Lung (tissue), 11 donors: ENCODE measurements at regions not wholly inside any gene's neighbourhood (a gene's known extent, or its start where the extent isn't known, plus 50 kb on each side); places are given as distances from the start of the nearest gene placed in this dataset.

Experiments
- ATAC-seq: fragments of 200-7000 bp; cut with Tn5 transposase; one replicate; pipeline ENCODE4 v1.9.1; 2020; ENCODE audit warnings: moderate number of reproducible peaks; ENCODE audit not compliant: insufficient read depth, low FRiP score
- DNase-seq, 3 donors: peaks; one replicate each; pipeline ENCODE4 v3.0.0-alpha.2; 2013 to 2017
- H3K27ac ChIP-seq, 2 donors: one replicate each; pipeline ENCODE4 v1.5.1; 2013; ENCODE audit warnings: mild to moderate bottlenecking in 2 of 2, moderate library complexity in 2 of 2, control low read depth in 1 of 2, inconsistent platforms in 1 of 2, low read depth in 1 of 2, low read length in 1 of 2
- H3K27me3 ChIP-seq, 3 donors: one replicate each; pipeline ENCODE4 v1.5.1; 2013; ENCODE audit warnings: low read length in 2 of 3; ENCODE audit not compliant: control insufficient read depth in 3 of 3, insufficient read depth in 3 of 3
- H3K36me3 ChIP-seq, 4 donors: one replicate each; pipeline ENCODE4 v1.5.1; 2013; ENCODE audit warnings: low read length in 4 of 4, mild to moderate bottlenecking in 1 of 4, moderate library complexity in 1 of 4; ENCODE audit not compliant: control insufficient read depth in 4 of 4, insufficient read depth in 4 of 4
- H3K4me1 ChIP-seq, 5 donors: one replicate each; pipeline ENCODE4 v1.5.1; 2013; ENCODE audit warnings: low read length in 5 of 5, mild to moderate bottlenecking in 2 of 5, moderate library complexity in 1 of 5; ENCODE audit not compliant: control insufficient read depth in 5 of 5, insufficient read depth in 5 of 5
- H3K4me3 ChIP-seq: one replicate; pipeline ENCODE4 v1.5.1; 2013; ENCODE audit warnings: mild to moderate bottlenecking, control low read depth, moderate library complexity
- H3K9ac ChIP-seq, 2 donors: one replicate each; pipeline ENCODE4 v1.5.1; 2013; ENCODE audit warnings: low read length in 2 of 2, control low read depth in 1 of 2; ENCODE audit not compliant: insufficient read depth in 1 of 2
- H3K9me3 ChIP-seq, 4 donors: one replicate each; pipeline ENCODE4 v1.5.1; 2013; ENCODE audit warnings: low read length in 3 of 4, mild to moderate bottlenecking in 1 of 4, moderate library complexity in 1 of 4; ENCODE audit not compliant: control insufficient read depth in 4 of 4, insufficient read depth in 3 of 4
- WGBS, 2 donors: extraction: QIAGEN DNeasy Blood & Tissue Kit; methylation state at CpG; one replicate each; pipeline ENCODE4 v1.1.7; 2013; 5-methylcytosine and 5-hydroxymethylcytosine counted together
- TF ChIP-seq, protein P1 (sequence below): IDR thresholded peaks from 2 replicates; pipeline ENCODE4 v1.5.1; 2012; ENCODE audit warnings: mild to moderate bottlenecking; ENCODE audit errors: control extremely low read depth, extremely low read depth
- donor health status: control.
- donor health status: control.
- donor health status: Bipolar disorder and iron deficiency.
- donor health status: healthy.
- donor health status: DM: yes; HTN: yes; CAD: no.

DNA sequence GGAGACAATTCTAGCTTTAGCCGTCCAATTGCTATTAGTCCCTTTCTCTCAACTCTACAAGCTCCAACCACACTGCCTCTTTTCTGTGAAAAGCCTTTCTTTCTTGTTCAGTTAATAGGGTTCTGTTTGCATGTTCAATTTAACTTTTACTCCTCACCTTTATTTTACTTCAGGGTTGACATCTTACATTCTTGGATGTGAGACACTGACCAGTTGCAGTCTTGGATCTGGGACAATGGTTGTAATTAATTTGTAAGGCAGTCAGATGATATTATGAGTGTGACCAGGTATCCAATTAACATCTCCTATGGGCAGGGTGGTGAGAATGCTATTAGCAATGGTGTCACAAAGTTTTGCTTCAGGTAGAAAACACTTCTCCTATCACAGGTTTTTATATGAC is 774.5 kb downstream of the TLR4 start:
- WGBS, 2 donors = 78 to 91% methylated on average over 1 of the region's 1 CpG
- H3K27me3 ChIP-seq = no peaks in the 10 kb centered on the region
- H3K4me1 ChIP-seq = no peaks in the 10 kb centered on the region
- H3K36me3 ChIP-seq = no peaks in the 10 kb centered on the region
- no peak overlapping the region for H3K4me3 ChIP-seq
- DNase-seq (no peak), ATAC-seq (no peak)
- H3K9ac ChIP-seq = no peak overlapping the region
- no peak overlapping the region for H3K27ac ChIP-seq
- TF ChIP-seq, protein P1, sequence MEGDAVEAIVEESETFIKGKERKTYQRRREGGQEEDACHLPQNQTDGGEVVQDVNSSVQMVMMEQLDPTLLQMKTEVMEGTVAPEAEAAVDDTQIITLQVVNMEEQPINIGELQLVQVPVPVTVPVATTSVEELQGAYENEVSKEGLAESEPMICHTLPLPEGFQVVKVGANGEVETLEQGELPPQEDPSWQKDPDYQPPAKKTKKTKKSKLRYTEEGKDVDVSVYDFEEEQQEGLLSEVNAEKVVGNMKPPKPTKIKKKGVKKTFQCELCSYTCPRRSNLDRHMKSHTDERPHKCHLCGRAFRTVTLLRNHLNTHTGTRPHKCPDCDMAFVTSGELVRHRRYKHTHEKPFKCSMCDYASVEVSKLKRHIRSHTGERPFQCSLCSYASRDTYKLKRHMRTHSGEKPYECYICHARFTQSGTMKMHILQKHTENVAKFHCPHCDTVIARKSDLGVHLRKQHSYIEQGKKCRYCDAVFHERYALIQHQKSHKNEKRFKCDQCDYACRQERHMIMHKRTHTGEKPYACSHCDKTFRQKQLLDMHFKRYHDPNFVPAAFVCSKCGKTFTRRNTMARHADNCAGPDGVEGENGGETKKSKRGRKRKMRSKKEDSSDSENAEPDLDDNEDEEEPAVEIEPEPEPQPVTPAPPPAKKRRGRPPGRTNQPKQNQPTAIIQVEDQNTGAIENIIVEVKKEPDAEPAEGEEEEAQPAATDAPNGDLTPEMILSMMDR = no peak
- H3K9me3 ChIP-seq = no peaks in the 10 kb centered on the region

GRCh38 chr9:118482306-118482705 is 778.1 kb downstream of the TLR4 start:
- no peak for ATAC-seq
- Histone ChIP-seq H3K27ac (no peak overlapping the region), H3K27me3 (no peaks in the 10 kb centered on the region), H3K4me1 (no peaks in the 10 kb centered on the region), H3K36me3 (no peaks in the 10 kb centered on the region), H3K4me3 (no peak overlapping the region), H3K9me3 (no peaks in the 10 kb centered on the region), H3K9ac (no peak overlapping the region)
- TF ChIP-seq, protein P1 = no peak
- WGBS, 2 donors = 80 to 94% methylated on average over 1 of the region's 1 CpG
- no peak for DNase-seq

- 64% methylated on average over 2 of the region's 2 CpGs for WGBS, 2 donors
- TF ChIP-seq, protein P1 = no peak
- DNase-seq = no peak
- Histone ChIP-seq H3K27ac (no peak overlapping the region), H3K9ac (no peak overlapping the region), H3K4me1 (no peaks in the 10 kb centered on the region), H3K4me3 (no peak overlapping the region), H3K27me3 (no peaks in the 10 kb centered on the region), H3K9me3 (no peaks in the 10 kb centered on the region), H3K36me3 (no peaks in the 10 kb centered on the region)
- no peak for ATAC-seq
Observed at GRCh38 chr9:118483677-118484076, 779.5 kb downstream of the TLR4 start.

DNA sequence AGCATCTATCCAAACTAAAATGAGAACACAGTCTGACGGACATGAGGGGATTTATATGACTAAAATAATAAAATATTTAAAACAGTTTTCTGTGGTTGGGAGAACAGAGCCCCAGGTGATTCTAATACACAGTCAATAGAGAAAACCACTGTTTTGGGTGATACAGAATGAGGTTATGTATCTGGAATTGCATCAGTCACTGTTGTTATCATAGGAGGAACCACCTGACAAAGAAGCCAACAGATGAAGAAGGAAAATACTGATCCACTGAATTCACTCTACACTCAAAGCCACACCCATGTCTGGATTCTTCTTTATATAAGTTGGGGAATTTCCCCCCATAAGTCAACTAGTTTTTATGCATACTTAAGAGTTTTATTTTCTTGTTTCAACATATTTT is 799.0 kb downstream of the TLR4 start:
- Histone ChIP-seq H3K4me3 (no peak overlapping the region), H3K36me3 (no peaks in the 10 kb centered on the region), H3K9ac (no peak overlapping the region), H3K27ac (no peak overlapping the region), H3K9me3 (peaks cover 0 to 3% (median 0%) of the 10 kb centered on the region in 4 donors), H3K27me3 (no peaks in the 10 kb centered on the region), H3K4me1 (no peaks in the 10 kb centered on the region)
- TF ChIP-seq, protein P1 = no peak
- WGBS, 2 donors = 82 to 88% methylated on average over 1 of the region's 1 CpG
- ATAC-seq (no peak), DNase-seq (no peak)
